Fibroblast of pulmonary artery (primary cell): ENCODE measurements at regions not wholly inside any gene's neighbourhood (a gene's known extent, or its start where the extent isn't known, plus 50 kb on each side); places are given as distances from the start of the nearest gene placed in this dataset.
A peak's percentile ranks its signal among the peaks of the same experiment; 100 is the strongest.

ENCODE experiments used
- DNase-seq: peaks from one replicate; pipeline ENCODE4 v3.0.0-alpha.2; 2010; ENCODE audit warnings: low read depth
- H3K4me3 ChIP-seq: replicated peaks from 2 replicates; pipeline ENCODE4 v1.5.1; 2011; ENCODE audit warnings: low read depth, mild to moderate bottlenecking, control low read depth, low read length, moderate library complexity
- CTCF ChIP-seq: IDR thresholded peaks from 2 replicates; pipeline ENCODE4 v1.5.1; 2011; ENCODE audit warnings: mild to moderate bottlenecking, control low read depth, low read length, inconsistent platforms; ENCODE audit errors: missing control alignments

- DNase-seq: no peak
- H3K4me3 ChIP-seq: no peak overlapping the region
- no peak for TF ChIP-seq CTCF
Observed at GRCh38 chr6:14359438-14359837, 241.9 kb downstream of the CD83 start.

GRCh38 chr6:14360565-14360964 is 243.0 kb downstream of the CD83 start:
- no peak for TF ChIP-seq CTCF
- no peak overlapping the region for H3K4me3 ChIP-seq
- DNase-seq: no peak

- no peak for DNase-seq
- no peak for TF ChIP-seq CTCF
- no peak overlapping the region for H3K4me3 ChIP-seq
Observed at GRCh38 chr6:14361297-14361696, 243.7 kb downstream of the CD83 start.

- no peak overlapping the region for H3K4me3 ChIP-seq
- no peak for TF ChIP-seq CTCF
- DNase-seq: no peak
Observed at GRCh38 chr6:14361956-14362587, 244.5 kb downstream of the CD83 start.

- TF ChIP-seq CTCF: no peak
- no peak overlapping the region for H3K4me3 ChIP-seq
Observed at GRCh38 chr6:14364370-14364769, 246.8 kb downstream of the CD83 start.

GRCh38 chr6:14365393-14365792 is 247.8 kb downstream of the CD83 start:
- peak; percentile 21 for DNase-seq
- no peak for TF ChIP-seq CTCF
- no peak overlapping the region for H3K4me3 ChIP-seq

More at GRCh38 chr6:14364370-14364769, 246.8 kb downstream of the CD83 start:
- DNase-seq: no peak

- no peak for DNase-seq
- no peak overlapping the region for H3K4me3 ChIP-seq
- no peak for TF ChIP-seq CTCF
Observed at GRCh38 chr6:14366315-14366714, 248.7 kb downstream of the CD83 start.
